Posterior vena cava (tissue), 2 donors: ENCODE measurements at regions not wholly inside any gene's neighbourhood (a gene's known extent, or its start where the extent isn't known, plus 50 kb on each side); places are given as distances from the start of the nearest gene placed in this dataset.
A peak's percentile ranks its signal among the peaks of the same experiment; 100 is the strongest.

ENCODE experiments used
- DNase-seq: peaks from one replicate; pipeline ENCODE4 v3.0.0-alpha.2; 2020; ENCODE audit warnings: low spot score
- intact Hi-C, 2 donors: fragments of 100-400 bp; cut with DNase I; formaldehyde crosslinking; loops; one replicate each; pipeline versions ENCODE4 v1.14.1 to v1.14.2; 2022 to 2023
- donor health status: DM: yes; HTN: yes; CAD: no.
- donor health status: DM: yes; HTN: yes; CAD: no.

GRCh38 chr10:78770167-78771090 is 298.3 kb upstream of the ZMIZ1 start:
- intact Hi-C loops, result no loop called here
- peak; percentile 61 for DNase-seq

- intact Hi-C loops, result no loop called here
These were observed 297.5 kb upstream of the ZMIZ1 start for GRCh38 chr10:78771260-78771659.

GRCh38 chr10:78771808-78772455 is 296.8 kb upstream of the ZMIZ1 start:
- peak; percentile 70 for DNase-seq
- intact Hi-C loops, result no loop called here

More at GRCh38 chr10:78771260-78771659, 297.5 kb upstream of the ZMIZ1 start:
- no peak for DNase-seq

- peak; percentile 47 for DNase-seq
- intact Hi-C loops, result no loop called here
These were observed 296.3 kb upstream of the ZMIZ1 start for GRCh38 chr10:78772486-78772885.

- intact Hi-C loops, result no loop called here
These were observed 295.7 kb upstream of the ZMIZ1 start for GRCh38 chr10:78772986-78773530.

GRCh38 chr10:78774614-78774998 is 294.2 kb upstream of the ZMIZ1 start:
- peak; percentile 62 for DNase-seq
- intact Hi-C loops, result no loop called here

More at GRCh38 chr10:78772986-78773530, 295.7 kb upstream of the ZMIZ1 start:
- peak; percentile 55 for DNase-seq

GRCh38 chr10:78774999-78775711 is 293.6 kb upstream of the ZMIZ1 start:
- peak; percentile 76 for DNase-seq
- intact Hi-C loops, result no loop called here

GRCh38 chr10:78775891-78776290 is 292.9 kb upstream of the ZMIZ1 start:
- DNase-seq, result peak; percentile 62

GRCh38 chr10:78776756-78777155 is 292.0 kb upstream of the ZMIZ1 start:
- intact Hi-C loops, result no loop called here
- peak; percentile 41 for DNase-seq

More at GRCh38 chr10:78775891-78776290, 292.9 kb upstream of the ZMIZ1 start:
- intact Hi-C loops, result no loop called here

- intact Hi-C loops, result no loop called here
- peak; percentile 85 for DNase-seq
These were observed 291.3 kb upstream of the ZMIZ1 start for GRCh38 chr10:78777466-78777865.

- intact Hi-C loops, result no loop called here
- peak; percentile 89 for DNase-seq
These were observed 290.9 kb upstream of the ZMIZ1 start for GRCh38 chr10:78777867-78778266.

- intact Hi-C loops, result no loop called here
- peak; percentile 69 for DNase-seq
These were observed 290.1 kb upstream of the ZMIZ1 start for GRCh38 chr10:78778444-78779338.

GRCh38 chr10:78779339-78779955 is 289.3 kb upstream of the ZMIZ1 start:
- intact Hi-C loops, result no loop called here
- DNase-seq, result peak; percentile 30

- intact Hi-C loops, result no loop called here
- DNase-seq, result peak; percentile 55
These were observed 288.2 kb upstream of the ZMIZ1 start for GRCh38 chr10:78780551-78780961.

- intact Hi-C loops, result no loop called here
- DNase-seq, result peak; percentile 57
These were observed 287.4 kb upstream of the ZMIZ1 start for GRCh38 chr10:78781251-78781913.

- intact Hi-C loops, result no loop called here
- peak; percentile 38 for DNase-seq
These were observed 286.8 kb upstream of the ZMIZ1 start for GRCh38 chr10:78781991-78782390.

- peak; percentile 64 for DNase-seq
- intact Hi-C loops, result no loop called here
These were observed 286.3 kb upstream of the ZMIZ1 start for GRCh38 chr10:78782441-78782840.

- intact Hi-C loops, result no loop called here
- DNase-seq, result peak; percentile 57
These were observed 285.0 kb upstream of the ZMIZ1 start for GRCh38 chr10:78783753-78784152.
